ENCODE measurements at regions not wholly inside any gene's neighbourhood (a gene's known extent, or its start where the extent isn't known, plus 50 kb on each side); places are given as distances from the start of the nearest gene placed in this dataset.

DNA sequence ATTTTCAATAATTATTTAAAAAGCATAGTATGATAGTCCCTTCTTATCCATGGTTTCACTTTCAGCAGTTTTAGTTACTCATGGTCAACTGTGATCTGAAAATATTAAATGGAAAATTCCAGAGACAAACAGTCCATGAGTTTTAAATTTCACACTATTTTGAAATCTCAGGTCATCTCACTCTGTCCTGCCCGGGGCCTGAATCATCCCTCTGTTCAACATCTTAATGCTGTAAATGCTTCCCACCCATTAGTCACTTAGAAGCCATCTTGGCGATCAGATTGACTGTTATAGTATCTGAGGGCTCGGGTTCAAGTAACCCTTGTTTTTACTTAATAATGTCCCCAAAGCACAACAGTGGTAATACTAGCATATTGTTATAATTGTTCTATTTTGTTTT, 1509.3 kb downstream of the FAM181B start:
- TF ChIP-seq ZNF565 (CRISPR knock-in tag; conservative IDR thresholded peaks at IDR 0.05; ENCODE audit: low read depth) (no peak), ARNTL (CRISPR knock-in tag; IDR thresholded peaks at IDR 0.05; ENCODE audit: borderline replicate concordance, low read depth) (no peak), PPARA (CRISPR knock-in tag; IDR thresholded peaks at IDR 0.05; ENCODE audit: borderline replicate concordance) (no peak), OSR1 (CRISPR knock-in tag; IDR thresholded peaks at IDR 0.05) (no peak), ESRRG (CRISPR knock-in tag; IDR thresholded peaks at IDR 0.05) (no peak)

Measured in SK-N-SH treated with all-trans-retinoic acid at 6 μM for 48 hours (cell line).